ENCODE measurements at regions not wholly inside any gene's neighbourhood (a gene's known extent, or its start where the extent isn't known, plus 50 kb on each side); places are given as distances from the start of the nearest gene placed in this dataset.
"Not testable (repeated sequence)": the region's sequence is repeated elsewhere in the genome, so short reads cannot be mapped to it uniquely, and the experiment has no call there.

- Histone ChIP-seq H3K4me3 (no peak overlapping the region), H3K4me1 (peaks cover 0 to 3% (median 0%) of the 10 kb centered on the region in 4 donors), H3K27me3 (no peaks in the 10 kb centered on the region), H3K9me3 (no peaks in the 10 kb centered on the region), H3K27ac (no peak overlapping the region), H3K36me3 (no peaks in the 10 kb centered on the region)
- TF ChIP-seq POLR2A (IDR thresholded peaks at IDR 0.05): no peak
- no peak for TF ChIP-seq CTCF (IDR thresholded peaks at IDR 0.05)
- TF ChIP-seq EP300 (IDR thresholded peaks at IDR 0.05): no peak
- 88 to 93% (median 91%) methylated on average over 8 of the region's 8 CpGs for WGBS, 5 donors
- DNase-seq: no peak
- intact Hi-C loops (cut with DNase I; ENCODE audit: low total_unique reads): no loop called here
Observed at GRCh38 chr4:19024047-19024446, 1002.5 kb upstream of the LCORL start.

- Histone ChIP-seq H3K36me3 (no peaks in the 10 kb centered on the region), H3K4me1 (peaks cover 0 to 2% (median 0%) of the 10 kb centered on the region in 4 donors), H3K27me3 (no peaks in the 10 kb centered on the region), H3K4me3 (no peak overlapping the region), H3K9me3 (no peaks in the 10 kb centered on the region), H3K27ac (no peak overlapping the region)
- TF ChIP-seq EP300 (IDR thresholded peaks at IDR 0.05) (no peak), CTCF (IDR thresholded peaks at IDR 0.05) (no peak), POLR2AphosphoS5 (IDR thresholded peaks at IDR 0.05) (no peak), POLR2A (IDR thresholded peaks at IDR 0.05) (no peak)
- no peak for DNase-seq
- intact Hi-C loops (cut with DNase I; ENCODE audit: low total_unique reads): no loop called here
Observed at GRCh38 chr4:19021617-19022016, 1000.1 kb upstream of the LCORL start.

- H3K4me1 ChIP-seq; H3K36me3 ChIP-seq; intact Hi-C loops (cut with DNase I; ENCODE audit: low total_unique reads); H3K27me3 ChIP-seq; DNase-seq; H3K4me3 ChIP-seq; H3K27ac ChIP-seq; H3K9me3 ChIP-seq: not testable (repeated sequence)
- 91 to 97% (median 96%) methylated on average over 11 of the region's 11 CpGs for WGBS, 5 donors
Observed at GRCh38 chr4:19016550-19016949, 995.0 kb upstream of the LCORL start.

- Histone ChIP-seq H3K4me3 (no peak overlapping the region), H3K36me3 (no peaks in the 10 kb centered on the region), H3K9me3 (no peaks in the 10 kb centered on the region), H3K27me3 (no peaks in the 10 kb centered on the region), H3K4me1 (no peaks in the 10 kb centered on the region), H3K27ac (no peak overlapping the region)
- no peak for DNase-seq
- TF ChIP-seq POLR2AphosphoS5 (IDR thresholded peaks at IDR 0.05): no peak
- no peak for TF ChIP-seq POLR2A (IDR thresholded peaks at IDR 0.05)
- TF ChIP-seq CTCF (IDR thresholded peaks at IDR 0.05): no peak
- no peak for TF ChIP-seq EP300 (IDR thresholded peaks at IDR 0.05)
- intact Hi-C loops (cut with DNase I; ENCODE audit: low total_unique reads): no loop called here
Observed at GRCh38 chr4:19014594-19014993, 993.0 kb upstream of the LCORL start.

- whole genome bisulfite sequencing, 5 donors: 47 to 62% (median 60%) methylated on average over 3 of the region's 3 CpGs
Observed at GRCh38 chr4:19010761-19011160, 989.2 kb upstream of the LCORL start.

More at GRCh38 chr4:19010761-19011160, 989.2 kb upstream of the LCORL start:
- no peak overlapping the region for H3K27ac ChIP-seq
- H3K4me1 ChIP-seq: no peaks in the 10 kb centered on the region
- H3K9me3 ChIP-seq: no peaks in the 10 kb centered on the region
- no peaks in the 10 kb centered on the region for H3K27me3 ChIP-seq
- intact Hi-C loops (cut with DNase I; ENCODE audit: low total_unique reads): no loop called here
- no peak for DNase-seq
- H3K36me3 ChIP-seq: no peaks in the 10 kb centered on the region
- H3K4me3 ChIP-seq: no peak overlapping the region
- TF ChIP-seq POLR2AphosphoS5 (IDR thresholded peaks at IDR 0.05) (no peak), CTCF (IDR thresholded peaks at IDR 0.05) (no peak), POLR2A (IDR thresholded peaks at IDR 0.05) (no peak), EP300 (IDR thresholded peaks at IDR 0.05) (no peak)
